Calu3 (cell line): ENCODE measurements at regions not wholly inside any gene's neighbourhood (a gene's known extent, or its start where the extent isn't known, plus 50 kb on each side); places are given as distances from the start of the nearest gene placed in this dataset.

Experiments
- BruUV-seq: library from RNA; stranded (reverse); fragments of 400-500 nt; replicated peaks from 2 replicates; lab custom pipeline; 2021; lab: Mats Ljungman, UMichigan
- CTCF ChIA-PET: fragments of 300-600 bp; sonication (Branson Sonifier 250); formaldehyde crosslinking; loops from one replicate; lab custom pipeline; 2022; ENCODE audit warnings: antibody characterized with exemption; lab: Charles Lee
- DNase-seq: peaks from one replicate; pipeline ENCODE4 v3.0.0; 2022
- H3K27ac Mint-ChIP-seq: one replicate; pipeline ENCODE4 v1.8.0; 2022; ENCODE audit warnings: mixed read lengths; ENCODE audit not compliant: unreplicated experiment
- H3K27me3 Mint-ChIP-seq: one replicate; pipeline ENCODE4 v1.8.0; 2022; ENCODE audit warnings: mixed read lengths; ENCODE audit not compliant: unreplicated experiment
- H3K36me3 Mint-ChIP-seq: one replicate; pipeline ENCODE4 v1.8.0; 2022; ENCODE audit warnings: mild to moderate bottlenecking, moderate library complexity, mixed read lengths; ENCODE audit not compliant: insufficient read depth, unreplicated experiment
- H3K4me1 Mint-ChIP-seq: one replicate; pipeline ENCODE4 v1.8.0; 2022; ENCODE audit warnings: mild to moderate bottlenecking, low read depth, mixed read lengths; ENCODE audit not compliant: unreplicated experiment
- H3K4me3 Mint-ChIP-seq: one replicate; pipeline ENCODE4 v1.8.0; 2022; ENCODE audit warnings: mild to moderate bottlenecking, low read depth, moderate library complexity, mixed read lengths; ENCODE audit not compliant: unreplicated experiment
- H3K9me3 Mint-ChIP-seq: one replicate; pipeline ENCODE4 v1.8.0; 2022; ENCODE audit warnings: low read depth, mixed read lengths; ENCODE audit not compliant: unreplicated experiment
- intact Hi-C: fragments of 100-400 bp; cut with micrococcal nuclease; formaldehyde crosslinking; loops from one replicate; pipeline ENCODE4 v1.10.0; 2022; ENCODE audit not compliant: unreplicated experiment
- TF ChIP-seq, protein P1 (sequence below): fragments of 200-600 bp; IDR thresholded peaks from one replicate; pipeline ENCODE4 v1.8.0; 2022; ENCODE audit warnings: antibody characterized with exemption; ENCODE audit not compliant: unreplicated experiment

DNA sequence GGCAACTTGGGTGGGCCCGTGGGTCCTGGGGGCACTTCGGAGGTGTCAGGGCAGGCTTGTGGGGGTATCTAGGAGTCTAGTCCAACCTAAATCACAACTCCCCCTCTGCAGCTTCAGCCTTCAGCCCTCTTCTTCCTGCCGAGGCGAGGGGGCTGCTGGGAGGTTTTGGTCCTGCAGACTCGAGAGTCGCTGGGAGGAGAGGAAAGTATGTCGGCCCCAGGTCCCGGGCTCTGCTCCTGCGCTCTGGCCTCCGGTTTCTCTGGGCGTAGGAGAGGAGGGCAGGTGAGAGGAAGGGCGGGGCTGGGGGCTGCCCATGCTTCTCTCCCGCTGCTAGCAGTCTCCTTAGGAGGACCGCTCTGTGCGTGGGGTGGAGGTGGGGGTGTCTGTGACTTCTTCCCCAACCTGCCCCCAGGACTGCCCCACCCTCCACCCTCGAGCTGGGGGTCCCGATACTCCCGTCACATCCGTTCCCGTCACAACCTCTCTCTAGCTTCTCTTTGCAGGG is 139.8 kb upstream of the COL5A1 start:
- Mint-ChIP-seq H3K27me3 (no peaks in the 10 kb centered on the region), H3K27ac (no peak overlapping the region), H3K36me3 (no peaks in the 10 kb centered on the region), H3K4me1 (no peaks in the 10 kb centered on the region), H3K9me3 (no peaks in the 10 kb centered on the region), H3K4me3 (no peak overlapping the region)
- intact Hi-C loops, result no loop called here
- no peak for DNase-seq
- CTCF ChIA-PET, result no interaction called here
- BruUV-seq, result no TSS peak
- TF ChIP-seq, protein P1, sequence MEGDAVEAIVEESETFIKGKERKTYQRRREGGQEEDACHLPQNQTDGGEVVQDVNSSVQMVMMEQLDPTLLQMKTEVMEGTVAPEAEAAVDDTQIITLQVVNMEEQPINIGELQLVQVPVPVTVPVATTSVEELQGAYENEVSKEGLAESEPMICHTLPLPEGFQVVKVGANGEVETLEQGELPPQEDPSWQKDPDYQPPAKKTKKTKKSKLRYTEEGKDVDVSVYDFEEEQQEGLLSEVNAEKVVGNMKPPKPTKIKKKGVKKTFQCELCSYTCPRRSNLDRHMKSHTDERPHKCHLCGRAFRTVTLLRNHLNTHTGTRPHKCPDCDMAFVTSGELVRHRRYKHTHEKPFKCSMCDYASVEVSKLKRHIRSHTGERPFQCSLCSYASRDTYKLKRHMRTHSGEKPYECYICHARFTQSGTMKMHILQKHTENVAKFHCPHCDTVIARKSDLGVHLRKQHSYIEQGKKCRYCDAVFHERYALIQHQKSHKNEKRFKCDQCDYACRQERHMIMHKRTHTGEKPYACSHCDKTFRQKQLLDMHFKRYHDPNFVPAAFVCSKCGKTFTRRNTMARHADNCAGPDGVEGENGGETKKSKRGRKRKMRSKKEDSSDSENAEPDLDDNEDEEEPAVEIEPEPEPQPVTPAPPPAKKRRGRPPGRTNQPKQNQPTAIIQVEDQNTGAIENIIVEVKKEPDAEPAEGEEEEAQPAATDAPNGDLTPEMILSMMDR, result no peak

GRCh38 chr9:134502266-134502791 is 139.3 kb upstream of the COL5A1 start:
- BruUV-seq, result no TSS peak

GRCh38 chr9:134502809-134503211 is 138.8 kb upstream of the COL5A1 start:
- H3K4me1 Mint-ChIP-seq, result no peaks in the 10 kb centered on the region
- CTCF ChIA-PET, result no interaction called here
- no peaks in the 10 kb centered on the region for H3K36me3 Mint-ChIP-seq
- H3K9me3 Mint-ChIP-seq, result no peaks in the 10 kb centered on the region
- H3K4me3 Mint-ChIP-seq, result no peak overlapping the region
- DNase-seq, result peak; percentile 25
- TF ChIP-seq, protein P1, result no peak
- H3K27me3 Mint-ChIP-seq, result no peaks in the 10 kb centered on the region
- H3K27ac Mint-ChIP-seq, result no peak overlapping the region
- BruUV-seq, result no TSS peak
- intact Hi-C loops, result no loop called here

More at GRCh38 chr9:134502266-134502791, 139.3 kb upstream of the COL5A1 start:
- H3K27me3 Mint-ChIP-seq, result no peaks in the 10 kb centered on the region
- no peak for DNase-seq
- H3K9me3 Mint-ChIP-seq, result no peaks in the 10 kb centered on the region
- no peak overlapping the region for H3K4me3 Mint-ChIP-seq
- H3K4me1 Mint-ChIP-seq, result no peaks in the 10 kb centered on the region
- no peak overlapping the region for H3K27ac Mint-ChIP-seq
- intact Hi-C loops, result no loop called here
- H3K36me3 Mint-ChIP-seq, result no peaks in the 10 kb centered on the region
- CTCF ChIA-PET, result no interaction called here
- TF ChIP-seq, protein P1, result no peak

DNA sequence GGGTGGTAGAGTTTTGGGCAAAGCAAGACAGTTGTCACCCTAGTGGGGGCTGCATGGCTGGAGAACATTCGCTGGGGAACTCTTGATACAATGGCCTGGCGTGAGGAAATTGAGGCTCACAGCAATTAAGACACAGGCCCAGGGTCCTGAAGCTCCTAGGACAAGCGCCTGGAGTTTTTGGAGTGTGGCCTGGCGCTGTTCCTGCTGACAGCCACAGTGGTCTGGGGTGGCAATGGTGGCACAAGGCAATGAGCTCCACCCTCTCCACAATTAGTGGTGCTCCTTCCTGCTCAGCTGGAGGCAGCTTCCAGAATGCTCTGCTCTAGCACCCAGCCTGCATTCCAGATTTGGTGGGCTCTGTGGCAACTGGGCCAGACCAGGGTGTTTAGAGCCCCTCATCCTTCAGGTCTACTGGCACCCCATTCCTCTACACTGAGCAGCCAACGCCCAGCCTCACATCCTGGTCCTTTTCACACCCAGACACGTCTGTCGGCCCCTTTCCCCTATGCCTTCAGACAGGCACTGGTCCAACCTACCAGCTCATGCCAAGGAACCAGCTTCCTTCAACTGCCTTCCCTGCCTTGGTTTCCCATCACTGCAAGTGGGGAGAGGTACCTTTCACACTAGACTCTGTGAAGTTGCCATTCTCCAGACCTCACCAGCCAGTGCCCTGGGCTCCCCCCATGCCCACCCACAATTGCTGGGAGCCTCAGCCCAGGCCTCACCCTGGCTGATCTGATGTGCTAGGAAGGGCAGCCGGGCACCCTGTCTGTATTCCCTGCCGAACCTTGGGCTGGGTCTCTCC is 138.1 kb upstream of the COL5A1 start:
- Mint-ChIP-seq H3K4me3 (no peak overlapping the region), H3K27me3 (peaks cover 5% of the 10 kb centered on the region), H3K27ac (no peak overlapping the region), H3K9me3 (no peaks in the 10 kb centered on the region), H3K4me1 (no peaks in the 10 kb centered on the region), H3K36me3 (no peaks in the 10 kb centered on the region)
- CTCF ChIA-PET, result no interaction called here
- TF ChIP-seq, protein P1, result no peak
- DNase-seq, result no peak
- no TSS peak for BruUV-seq
- intact Hi-C loops, result no loop called here
